ENCODE measurements at regions not wholly inside any gene's neighbourhood (a gene's known extent, or its start where the extent isn't known, plus 50 kb on each side); places are given as distances from the start of the nearest gene placed in this dataset.

- H3K27me3 ChIP-seq (ENCODE audit: insufficient read depth) = no peaks in the 10 kb centered on the region
- Mint-ChIP-seq H3K4me3 (no peak overlapping the region), H3K36me3 (ENCODE audit: low read depth) (no peaks in the 10 kb centered on the region), H3K27me3 (ENCODE audit: insufficient read depth, low read depth, poor library complexity) (peaks cover 5% of the 10 kb centered on the region), H3K9me3 (no peaks in the 10 kb centered on the region), H3K4me1 (no peaks in the 10 kb centered on the region), H3K27ac (no peak overlapping the region)
- ATAC-seq = no peak
- H3K4me3 ChIP-seq = no peak overlapping the region
- no peaks in the 10 kb centered on the region for H3K9me2 ChIP-seq (ENCODE audit: insufficient read depth)
- H3K4me1 ChIP-seq (ENCODE audit: insufficient read depth) = no peaks in the 10 kb centered on the region
- no peak overlapping the region for H3K27ac ChIP-seq (ENCODE audit: low read depth)
- no peaks in the 10 kb centered on the region for H4K20me1 ChIP-seq (replicated peaks; ENCODE audit: insufficient read depth)
- H2AFZ ChIP-seq = no peak overlapping the region
- no peak overlapping the region for H3K4me2 ChIP-seq
- H3K79me2 ChIP-seq (replicated peaks; ENCODE audit: insufficient read depth) = no peaks in the 10 kb centered on the region
- TF ChIP-seq ZNF114 (CRISPR knock-in tag; IDR thresholded peaks at IDR 0.05) (no peak), CTCF (conservative IDR thresholded peaks at IDR 0.05; ENCODE audit: low read depth in 2 of 2) (no peak), CREB1 (CRISPR knock-in tag; IDR thresholded peaks at IDR 0.05; ENCODE audit: low read depth) (no peak), JUNB (IDR thresholded peaks at IDR 0.05; ENCODE audit: unreplicated experiment) (no peak), EZH2 (IDR thresholded peaks at IDR 0.05; ENCODE audit: low read depth, unreplicated experiment) (no peak), REST (IDR thresholded peaks at IDR 0.05; ENCODE audit: unreplicated experiment) (no peak), ZNF331 (CRISPR knock-in tag; IDR thresholded peaks at IDR 0.05; ENCODE audit: low read depth) (no peak), ETS1 (IDR thresholded peaks at IDR 0.05) (no peak), POLR2AphosphoS5 (IDR thresholded peaks at IDR 0.05; ENCODE audit: low read depth) (no peak), STAT1 (IDR thresholded peaks at IDR 0.05; ENCODE audit: unreplicated experiment) (no peak), EZH2phosphoT487 (IDR thresholded peaks at IDR 0.05; ENCODE audit: unreplicated experiment) (no peak), ZNF462 (CRISPR knock-in tag; IDR thresholded peaks at IDR 0.05) (no peak), NANOG (IDR thresholded peaks at IDR 0.05; ENCODE audit: borderline replicate concordance) (no peak)
- no peaks in the 10 kb centered on the region for H3F3A ChIP-seq (replicated peaks; ENCODE audit: low read depth)
- DNase-seq (ENCODE audit: low spot score) = no peak
- no peaks in the 10 kb centered on the region for H3K36me3 ChIP-seq (ENCODE audit: insufficient read depth)
Observed at GRCh38 chr10:117662751-117663540, 120.4 kb downstream of the EMX2 start.

All from GM23338 (cell line).